HEK293 (cell line): ENCODE measurements at regions not wholly inside any gene's neighbourhood (a gene's known extent, or its start where the extent isn't known, plus 50 kb on each side); places are given as distances from the start of the nearest gene placed in this dataset.

ENCODE experiments used
- CTCF ChIA-PET: fragments of 350-600 bp; formaldehyde crosslinking; extraction: SDS; loops from one replicate; lab custom pipeline; 2021; ENCODE audit warnings: antibody characterized with exemption; lab: Yijun Ruan, JAX
- POLR2A ChIA-PET: fragments of 300-600 bp; formaldehyde crosslinking; extraction: SDS; loops from one replicate; lab custom pipeline; 2020; ENCODE audit warnings: antibody characterized with exemption, inconsistent platforms; lab: Yijun Ruan, JAX
- H3K27ac ChIP-seq: fragments of 200-500 bp; sonication (Bioruptor generic); 2 replicates; pipeline ENCODE4 v1.5.1; 2014; ENCODE audit warnings: low read depth, low read length, control low read depth, inconsistent platforms; ENCODE audit errors: extremely low read depth
- H3K36me3 ChIP-seq, 2 experiments: fragments of 200-500 bp in 1 of 2; sonication (Bioruptor generic) in 1 of 2; 1 replicate in 1 of 2; 2 replicates in 1 of 2; pipeline ENCODE4 v1.5.1; 2014 to 2017; ENCODE audit warnings: inconsistent platforms in 2 of 2, low read length in 2 of 2; ENCODE audit not compliant: control insufficient read depth in 2 of 2, insufficient read depth in 1 of 2
- H3K4me1 ChIP-seq: fragments of 200-500 bp; sonication (Bioruptor generic); 2 replicates; pipeline ENCODE4 v1.5.1; 2014; ENCODE audit warnings: mild to moderate bottlenecking, low read length, inconsistent platforms; ENCODE audit not compliant: control insufficient read depth, insufficient read depth
- H3K4me3 ChIP-seq: 2 replicates; pipeline ENCODE4 v1.5.1; 2011; ENCODE audit warnings: low read depth, mild to moderate bottlenecking, control low read depth, low read length, moderate library complexity
- H3K9me3 ChIP-seq: fragments of 200-500 bp; sonication (Bioruptor generic); 2 replicates; pipeline ENCODE4 v1.5.1; 2014; ENCODE audit warnings: low read depth, low read length, inconsistent platforms; ENCODE audit not compliant: control insufficient read depth, insufficient read depth
- HOXD13 ChIP-seq: sonication (generic); formaldehyde crosslinking; IDR thresholded peaks from 2 replicates; pipeline ENCODE4 v1.8.0; 2022; ENCODE audit warnings: missing genetic modification reagents, borderline replicate concordance
- IKZF3 ChIP-seq: fragments of 450-650 bp; IDR thresholded peaks from 2 replicates; pipeline ENCODE4 v1.5.0; 2018; ENCODE audit warnings: missing biosample characterization, mild to moderate bottlenecking, missing genetic modification characterization, moderate library complexity
- MZF1 ChIP-seq: fragments of 450-650 bp; formaldehyde crosslinking; IDR thresholded peaks from 2 replicates; pipeline ENCODE4 v1.5.1; 2017; ENCODE audit warnings: missing biosample characterization, missing genetic modification characterization, borderline replicate concordance
- ZFP37 ChIP-seq: fragments of 450-650 bp; formaldehyde crosslinking; IDR thresholded peaks from 2 replicates; pipeline ENCODE4 v1.5.1; 2016; ENCODE audit warnings: missing biosample characterization, missing genetic modification characterization
- ZNF138 ChIP-seq: fragments of 450-650 bp; formaldehyde crosslinking; IDR thresholded peaks from 2 replicates; pipeline ENCODE4 v1.5.1; 2016; ENCODE audit warnings: missing biosample characterization, missing genetic modification characterization, borderline replicate concordance
- ZNF16 ChIP-seq: fragments of 450-650 bp; formaldehyde crosslinking; IDR thresholded peaks from 2 replicates; pipeline ENCODE4 v1.5.1; 2016; ENCODE audit warnings: low read depth, missing biosample characterization, missing genetic modification characterization
- ZNF19 ChIP-seq: fragments of 450-650 bp; formaldehyde crosslinking; IDR thresholded peaks from 2 replicates; pipeline ENCODE4; 2016; ENCODE audit warnings: missing biosample characterization, missing genetic modification characterization, low read depth
- ZNF23 ChIP-seq: fragments of 450-650 bp; formaldehyde crosslinking; IDR thresholded peaks from 2 replicates; pipeline ENCODE4 v1.5.1; 2016; ENCODE audit warnings: missing biosample characterization, missing genetic modification characterization, borderline replicate concordance
- ZNF324 ChIP-seq: fragments of 450-650 bp; formaldehyde crosslinking; IDR thresholded peaks from 2 replicates; pipeline ENCODE4 v1.5.1; 2016; ENCODE audit warnings: missing biosample characterization, missing genetic modification characterization
- ZNF391 ChIP-seq: fragments of 450-650 bp; formaldehyde crosslinking; IDR thresholded peaks from 2 replicates; pipeline ENCODE4 v1.5.1; 2016; ENCODE audit warnings: low read depth, missing biosample characterization, missing genetic modification characterization, borderline replicate concordance
- ZNF510 ChIP-seq: fragments of 450-650 bp; formaldehyde crosslinking; IDR thresholded peaks from 2 replicates; pipeline ENCODE4 v1.5.1; 2018; ENCODE audit warnings: mild to moderate bottlenecking, missing genetic modification characterization, missing biosample characterization; ENCODE audit not compliant: insufficient replicate concordance
- ZNF544 ChIP-seq: fragments of 450-650 bp; formaldehyde crosslinking; IDR thresholded peaks from 2 replicates; pipeline ENCODE4 v1.5.0; 2017; ENCODE audit warnings: missing biosample characterization, missing genetic modification characterization
- ZNF558 ChIP-seq: fragments of 450-650 bp; formaldehyde crosslinking; IDR thresholded peaks from 2 replicates; pipeline ENCODE4 v1.5.1; 2016; ENCODE audit warnings: missing biosample characterization, missing genetic modification characterization
- ZNF600 ChIP-seq: fragments of 450-650 bp; formaldehyde crosslinking; IDR thresholded peaks from 2 replicates; pipeline ENCODE4 v1.5.1; 2016; ENCODE audit warnings: missing biosample characterization, missing genetic modification characterization
- ZNF621 ChIP-seq: fragments of 450-650 bp; formaldehyde crosslinking; IDR thresholded peaks from 2 replicates; pipeline ENCODE4 v1.5.1; 2017; ENCODE audit warnings: missing biosample characterization, missing genetic modification characterization
- ZNF660 ChIP-seq: fragments of 450-650 bp; IDR thresholded peaks from 2 replicates; pipeline ENCODE4 v1.5.1; 2018; ENCODE audit warnings: missing biosample characterization, mild to moderate bottlenecking, missing genetic modification characterization
- ZNF785 ChIP-seq: fragments of 450-650 bp; formaldehyde crosslinking; IDR thresholded peaks from 2 replicates; pipeline ENCODE4 v1.5.1; 2016; ENCODE audit warnings: missing biosample characterization, missing genetic modification characterization
- TF ChIP-seq, protein P1 (sequence below): fragments of 450-650 bp; formaldehyde crosslinking; IDR thresholded peaks from 2 replicates; pipeline ENCODE4 v1.5.1; 2016; ENCODE audit warnings: missing biosample characterization, missing genetic modification characterization
- TF ChIP-seq, protein P2 (sequence below): fragments of 450-650 bp; formaldehyde crosslinking; IDR thresholded peaks from 2 replicates; pipeline ENCODE4 v1.5.1; 2016; ENCODE audit warnings: missing biosample characterization, missing genetic modification characterization
- TF ChIP-seq, protein P3 (sequence below): fragments of 450-650 bp; formaldehyde crosslinking; IDR thresholded peaks from 2 replicates; pipeline ENCODE4; 2016; ENCODE audit warnings: missing biosample characterization, missing genetic modification characterization
- TF ChIP-seq, protein P4 (sequence below): fragments of 450-650 bp; formaldehyde crosslinking; IDR thresholded peaks from 2 replicates; pipeline ENCODE4 v1.5.1; 2016; ENCODE audit warnings: missing biosample characterization, missing genetic modification characterization
- TF ChIP-seq, protein P5 (sequence below): fragments of 450-650 bp; formaldehyde crosslinking; IDR thresholded peaks from 2 replicates; pipeline ENCODE4 v1.5.1; 2016; ENCODE audit warnings: missing biosample characterization, missing genetic modification characterization
- TF ChIP-seq, protein P6 (sequence below): fragments of 450-650 bp; formaldehyde crosslinking; IDR thresholded peaks from 2 replicates; pipeline ENCODE4 v1.5.1; 2016; ENCODE audit warnings: missing biosample characterization, missing genetic modification characterization

DNA sequence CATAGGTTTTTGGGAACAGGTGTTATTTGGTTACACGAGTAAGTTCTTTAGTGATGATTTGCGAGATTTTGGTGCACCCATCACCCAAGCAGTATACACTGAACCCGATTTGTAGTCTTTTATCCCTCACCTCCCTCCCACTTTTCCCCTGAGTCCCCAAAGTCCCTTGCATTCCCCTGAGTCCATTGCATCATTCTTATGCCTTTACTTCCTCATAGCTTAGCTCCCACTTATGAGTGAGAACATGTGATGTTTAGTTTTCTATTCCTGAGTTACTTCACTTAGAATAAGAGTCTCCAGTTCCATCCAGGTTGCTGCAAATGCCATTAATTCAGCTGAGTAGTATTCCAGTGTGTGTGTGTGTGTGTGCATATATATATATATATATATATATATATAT lies 97.2 kb upstream of the EDNRB start (continued):
- TF ChIP-seq ZNF660 (tag by site-specific recombination) = no peak
- TF ChIP-seq, protein P1, sequence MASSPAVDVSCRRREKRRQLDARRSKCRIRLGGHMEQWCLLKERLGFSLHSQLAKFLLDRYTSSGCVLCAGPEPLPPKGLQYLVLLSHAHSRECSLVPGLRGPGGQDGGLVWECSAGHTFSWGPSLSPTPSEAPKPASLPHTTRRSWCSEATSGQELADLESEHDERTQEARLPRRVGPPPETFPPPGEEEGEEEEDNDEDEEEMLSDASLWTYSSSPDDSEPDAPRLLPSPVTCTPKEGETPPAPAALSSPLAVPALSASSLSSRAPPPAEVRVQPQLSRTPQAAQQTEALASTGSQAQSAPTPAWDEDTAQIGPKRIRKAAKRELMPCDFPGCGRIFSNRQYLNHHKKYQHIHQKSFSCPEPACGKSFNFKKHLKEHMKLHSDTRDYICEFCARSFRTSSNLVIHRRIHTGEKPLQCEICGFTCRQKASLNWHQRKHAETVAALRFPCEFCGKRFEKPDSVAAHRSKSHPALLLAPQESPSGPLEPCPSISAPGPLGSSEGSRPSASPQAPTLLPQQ (tag by site-specific recombination) = no peak
- TF ChIP-seq ZNF544 = no peak
- TF ChIP-seq ZNF324 = no peak
- TF ChIP-seq ZNF138 (tag by site-specific recombination) = no peak
- TF ChIP-seq ZFP37 (tag by site-specific recombination) = no peak
- no peak for TF ChIP-seq IKZF3 (tag by site-specific recombination)
- no peak for TF ChIP-seq HOXD13 (CRISPR knock-in tag)
- TF ChIP-seq, protein P2, sequence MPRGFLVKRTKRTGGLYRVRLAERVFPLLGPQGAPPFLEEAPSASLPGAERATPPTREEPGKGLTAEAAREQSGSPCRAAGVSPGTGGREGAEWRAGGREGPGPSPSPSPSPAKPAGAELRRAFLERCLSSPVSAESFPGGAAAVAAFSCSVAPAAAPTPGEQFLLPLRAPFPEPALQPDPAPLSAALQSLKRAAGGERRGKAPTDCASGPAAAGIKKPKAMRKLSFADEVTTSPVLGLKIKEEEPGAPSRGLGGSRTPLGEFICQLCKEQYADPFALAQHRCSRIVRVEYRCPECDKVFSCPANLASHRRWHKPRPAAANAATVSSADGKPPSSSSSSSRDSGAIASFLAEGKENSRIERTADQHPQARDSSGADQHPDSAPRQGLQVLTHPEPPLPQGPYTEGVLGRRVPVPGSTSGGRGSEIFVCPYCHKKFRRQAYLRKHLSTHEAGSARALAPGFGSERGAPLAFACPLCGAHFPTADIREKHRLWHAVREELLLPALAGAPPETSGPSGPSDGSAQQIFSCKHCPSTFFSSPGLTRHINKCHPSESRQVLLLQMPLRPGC (tag by site-specific recombination) = no peak
- TF ChIP-seq ZNF23 (tag by site-specific recombination) = no peak
- TF ChIP-seq ZNF600 (tag by site-specific recombination) = no peak

DNA sequence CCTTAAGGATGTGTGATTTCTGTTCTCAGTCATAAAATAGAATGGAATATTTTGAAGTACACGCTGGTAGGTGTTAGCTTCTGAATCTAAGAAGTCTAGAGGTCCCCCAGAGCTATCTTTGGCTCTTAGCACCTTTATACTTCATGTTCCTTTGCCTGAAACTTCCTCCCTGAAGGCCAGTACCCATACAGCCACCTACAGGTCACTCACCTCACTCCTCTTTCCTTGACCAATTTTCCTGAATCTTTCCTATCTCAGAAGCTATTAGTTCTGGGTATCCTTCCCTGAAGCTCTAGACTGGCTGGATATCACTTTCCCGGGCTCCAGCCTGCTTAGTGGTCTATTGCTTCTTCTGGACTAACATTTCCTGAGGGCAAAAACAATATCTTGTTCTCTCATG lies 93.4 kb upstream of the EDNRB start:
- POLR2A ChIA-PET = no interaction called here
- H3K9me3 ChIP-seq = no peaks in the 10 kb centered on the region
- TF ChIP-seq, protein P3, sequence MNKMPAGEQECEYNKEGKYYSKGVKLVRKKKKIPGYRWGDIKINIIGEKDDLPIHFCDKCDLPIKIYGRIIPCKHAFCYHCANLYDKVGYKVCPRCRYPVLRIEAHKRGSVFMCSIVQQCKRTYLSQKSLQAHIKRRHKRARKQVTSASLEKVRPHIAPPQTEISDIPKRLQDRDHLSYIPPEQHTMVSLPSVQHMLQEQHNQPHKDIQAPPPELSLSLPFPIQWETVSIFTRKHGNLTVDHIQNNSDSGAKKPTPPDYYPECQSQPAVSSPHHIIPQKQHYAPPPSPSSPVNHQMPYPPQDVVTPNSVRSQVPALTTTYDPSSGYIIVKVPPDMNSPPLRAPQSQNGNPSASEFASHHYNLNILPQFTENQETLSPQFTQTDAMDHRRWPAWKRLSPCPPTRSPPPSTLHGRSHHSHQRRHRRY = no peak
- TF ChIP-seq ZNF391 (tag by site-specific recombination) (no peak), ZNF558 (tag by site-specific recombination) (no peak), ZNF785 (tag by site-specific recombination) (no peak), ZNF16 (no peak), ZNF621 (no peak), ZFP37 (tag by site-specific recombination) (no peak), MZF1 (tag by site-specific recombination) (no peak), ZNF510 (tag by site-specific recombination) (no peak), ZNF19 (tag by site-specific recombination) (no peak)
- TF ChIP-seq, protein P4, sequence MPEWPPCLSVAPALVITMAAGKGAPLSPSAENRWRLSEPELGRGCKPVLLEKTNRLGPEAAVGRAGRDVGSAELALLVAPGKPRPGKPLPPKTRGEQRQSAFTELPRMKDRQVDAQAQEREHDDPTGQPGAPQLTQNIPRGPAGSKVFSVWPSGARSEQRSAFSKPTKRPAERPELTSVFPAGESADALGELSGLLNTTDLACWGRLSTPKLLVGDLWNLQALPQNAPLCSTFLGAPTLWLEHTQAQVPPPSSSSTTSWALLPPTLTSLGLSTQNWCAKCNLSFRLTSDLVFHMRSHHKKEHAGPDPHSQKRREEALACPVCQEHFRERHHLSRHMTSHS (tag by site-specific recombination) = no peak
- TF ChIP-seq, protein P5, sequence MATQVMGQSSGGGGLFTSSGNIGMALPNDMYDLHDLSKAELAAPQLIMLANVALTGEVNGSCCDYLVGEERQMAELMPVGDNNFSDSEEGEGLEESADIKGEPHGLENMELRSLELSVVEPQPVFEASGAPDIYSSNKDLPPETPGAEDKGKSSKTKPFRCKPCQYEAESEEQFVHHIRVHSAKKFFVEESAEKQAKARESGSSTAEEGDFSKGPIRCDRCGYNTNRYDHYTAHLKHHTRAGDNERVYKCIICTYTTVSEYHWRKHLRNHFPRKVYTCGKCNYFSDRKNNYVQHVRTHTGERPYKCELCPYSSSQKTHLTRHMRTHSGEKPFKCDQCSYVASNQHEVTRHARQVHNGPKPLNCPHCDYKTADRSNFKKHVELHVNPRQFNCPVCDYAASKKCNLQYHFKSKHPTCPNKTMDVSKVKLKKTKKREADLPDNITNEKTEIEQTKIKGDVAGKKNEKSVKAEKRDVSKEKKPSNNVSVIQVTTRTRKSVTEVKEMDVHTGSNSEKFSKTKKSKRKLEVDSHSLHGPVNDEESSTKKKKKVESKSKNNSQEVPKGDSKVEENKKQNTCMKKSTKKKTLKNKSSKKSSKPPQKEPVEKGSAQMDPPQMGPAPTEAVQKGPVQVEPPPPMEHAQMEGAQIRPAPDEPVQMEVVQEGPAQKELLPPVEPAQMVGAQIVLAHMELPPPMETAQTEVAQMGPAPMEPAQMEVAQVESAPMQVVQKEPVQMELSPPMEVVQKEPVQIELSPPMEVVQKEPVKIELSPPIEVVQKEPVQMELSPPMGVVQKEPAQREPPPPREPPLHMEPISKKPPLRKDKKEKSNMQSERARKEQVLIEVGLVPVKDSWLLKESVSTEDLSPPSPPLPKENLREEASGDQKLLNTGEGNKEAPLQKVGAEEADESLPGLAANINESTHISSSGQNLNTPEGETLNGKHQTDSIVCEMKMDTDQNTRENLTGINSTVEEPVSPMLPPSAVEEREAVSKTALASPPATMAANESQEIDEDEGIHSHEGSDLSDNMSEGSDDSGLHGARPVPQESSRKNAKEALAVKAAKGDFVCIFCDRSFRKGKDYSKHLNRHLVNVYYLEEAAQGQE = no peak
- TF ChIP-seq, protein P6, sequence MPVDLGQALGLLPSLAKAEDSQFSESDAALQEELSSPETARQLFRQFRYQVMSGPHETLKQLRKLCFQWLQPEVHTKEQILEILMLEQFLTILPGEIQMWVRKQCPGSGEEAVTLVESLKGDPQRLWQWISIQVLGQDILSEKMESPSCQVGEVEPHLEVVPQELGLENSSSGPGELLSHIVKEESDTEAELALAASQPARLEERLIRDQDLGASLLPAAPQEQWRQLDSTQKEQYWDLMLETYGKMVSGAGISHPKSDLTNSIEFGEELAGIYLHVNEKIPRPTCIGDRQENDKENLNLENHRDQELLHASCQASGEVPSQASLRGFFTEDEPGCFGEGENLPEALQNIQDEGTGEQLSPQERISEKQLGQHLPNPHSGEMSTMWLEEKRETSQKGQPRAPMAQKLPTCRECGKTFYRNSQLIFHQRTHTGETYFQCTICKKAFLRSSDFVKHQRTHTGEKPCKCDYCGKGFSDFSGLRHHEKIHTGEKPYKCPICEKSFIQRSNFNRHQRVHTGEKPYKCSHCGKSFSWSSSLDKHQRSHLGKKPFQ = no peak
- CTCF ChIA-PET = no interaction called here
- no peaks in the 10 kb centered on the region for H3K36me3 ChIP-seq
- no peak overlapping the region for H3K27ac ChIP-seq
- H3K4me1 ChIP-seq = no peaks in the 10 kb centered on the region
- no peak overlapping the region for H3K4me3 ChIP-seq
